ENCODE measurements at regions not wholly inside any gene's neighbourhood (a gene's known extent, or its start where the extent isn't known, plus 50 kb on each side); places are given as distances from the start of the nearest gene placed in this dataset.

GRCh38 chr5:135211791-135212190, 177.8 kb upstream of the PITX1 start:
- TF ChIP-seq POLR2A (IDR thresholded peaks at IDR 0.05), result no peak
- no peak for TF ChIP-seq CTCF (IDR thresholded peaks at IDR 0.05)
- no peak for TF ChIP-seq POLR2AphosphoS5 (IDR thresholded peaks at IDR 0.05)
